Astrocyte of the spinal cord (primary cell): ENCODE measurements at regions not wholly inside any gene's neighbourhood (a gene's known extent, or its start where the extent isn't known, plus 50 kb on each side); places are given as distances from the start of the nearest gene placed in this dataset.

Experiments used
- DNase-seq: peaks from one replicate; pipeline ENCODE4 v3.0.0; 2011; ENCODE audit warnings: low read depth, low spot score
- H3K4me3 ChIP-seq: 2 replicates; pipeline ENCODE4 v1.5.1; 2011; ENCODE audit warnings: low read depth, mild to moderate bottlenecking, low read length, moderate library complexity
- CTCF ChIP-seq: IDR thresholded peaks from 2 replicates; pipeline ENCODE4 v1.5.1; 2012; ENCODE audit warnings: low read depth, mild to moderate bottlenecking, low read length, inconsistent platforms
- in situ Hi-C: cut with HindIII; loops from 2 replicates; pipeline ENCODE4 v1.10.0; 2017; ENCODE audit warnings: low sequenced_read_pairs

GRCh38 chr10:112871021-112871420 is 79.0 kb upstream of the TCF7L2 start:
- DNase-seq: no peak
- in situ Hi-C loops: no loop called here

GRCh38 chr10:112872728-112873127 is 77.3 kb upstream of the TCF7L2 start:
- no peak for DNase-seq
- in situ Hi-C loops: no loop called here

More at GRCh38 chr10:112871021-112871420, 79.0 kb upstream of the TCF7L2 start:
- no peak for TF ChIP-seq CTCF
- no peak overlapping the region for H3K4me3 ChIP-seq

GRCh38 chr10:112873541-112873940 is 76.5 kb upstream of the TCF7L2 start:
- no peak for TF ChIP-seq CTCF
- no peak for DNase-seq
- H3K4me3 ChIP-seq: no peak overlapping the region
- in situ Hi-C loops: no loop called here

More at GRCh38 chr10:112872728-112873127, 77.3 kb upstream of the TCF7L2 start:
- no peak overlapping the region for H3K4me3 ChIP-seq
- peak; percentile 37 for TF ChIP-seq CTCF

- in situ Hi-C loops: no loop called here
- DNase-seq: no peak
- TF ChIP-seq CTCF: no peak
- no peak overlapping the region for H3K4me3 ChIP-seq
Observed at GRCh38 chr10:112874982-112875381, 75.1 kb upstream of the TCF7L2 start.

GRCh38 chr10:112875476-112876267 is 74.4 kb upstream of the TCF7L2 start:
- H3K4me3 ChIP-seq: no peak overlapping the region
- DNase-seq: peak; percentile 60
- in situ Hi-C loops: no loop called here
- TF ChIP-seq CTCF: no peak

- in situ Hi-C loops: no loop called here
- H3K4me3 ChIP-seq: no peak overlapping the region
- DNase-seq: no peak
- no peak for TF ChIP-seq CTCF
Observed at GRCh38 chr10:112880633-112881530, 69.2 kb upstream of the TCF7L2 start.
